Hepatocyte (in vitro differentiated cells): ENCODE measurements at regions not wholly inside any gene's neighbourhood (a gene's known extent, or its start where the extent isn't known, plus 50 kb on each side); places are given as distances from the start of the nearest gene placed in this dataset.

Experiments used
- CTCF ChIP-seq: fragments of 200-600 bp; sonication (generic); IDR thresholded peaks from 2 replicates; pipeline ENCODE4 v1.5.1; 2016; ENCODE audit warnings: antibody characterized with exemption, mild to moderate bottlenecking; ENCODE audit not compliant: poor library complexity
- EZH2 ChIP-seq: fragments of 200-600 bp; sonication (generic); IDR thresholded peaks from 2 replicates; pipeline ENCODE4 v1.6.1; 2016; ENCODE audit warnings: antibody characterized with exemption, mild to moderate bottlenecking, borderline replicate concordance
- EZH2phosphoT487 ChIP-seq: fragments of 200-600 bp; sonication (generic); IDR thresholded peaks from one replicate; pipeline ENCODE4 v1.6.1; 2018; ENCODE audit warnings: antibody characterized with exemption, mild to moderate bottlenecking, low read depth, moderate library complexity; ENCODE audit not compliant: unreplicated experiment, severe bottlenecking

- TF ChIP-seq CTCF (no peak), EZH2phosphoT487 (no peak), EZH2 (no peak)
These were observed 362.5 kb downstream of the SEC14L1 start for GRCh38 chr17:77503293-77503655.
